Memory B cell (primary cell): ENCODE measurements at regions not wholly inside any gene's neighbourhood (a gene's known extent, or its start where the extent isn't known, plus 50 kb on each side); places are given as distances from the start of the nearest gene placed in this dataset.

ENCODE experiments used
- ATAC-seq: fragments of 150-1000 bp; cut with Tn5 transposase; 2 replicates; pipeline ENCODE4 v1.10.0; 2021; ENCODE audit warnings: low read depth, mild to moderate bottlenecking, moderate library complexity
- DNase-seq, 2 donors: peaks; one replicate each; pipeline ENCODE4 v3.0.0; 2022; ENCODE audit warnings: low spot score in 2 of 2
- H3K27ac Mint-ChIP-seq: one replicate; pipeline ENCODE4 v1.8.0; 2022; ENCODE audit warnings: mild to moderate bottlenecking, moderate library complexity, mixed read lengths
- H3K27me3 Mint-ChIP-seq: one replicate; pipeline ENCODE4 v1.8.0; 2022; ENCODE audit warnings: mixed read lengths
- H3K36me3 Mint-ChIP-seq: one replicate; pipeline ENCODE4 v1.8.0; 2022; ENCODE audit warnings: mild to moderate bottlenecking, mixed read lengths
- H3K4me1 Mint-ChIP-seq: one replicate; pipeline ENCODE4 v1.8.0; 2022; ENCODE audit warnings: mixed read lengths
- H3K4me3 Mint-ChIP-seq: one replicate; pipeline ENCODE4 v1.8.0; 2022; ENCODE audit warnings: mild to moderate bottlenecking, moderate library complexity, mixed read lengths
- H3K9me3 Mint-ChIP-seq: one replicate; pipeline ENCODE4 v1.8.0; 2022; ENCODE audit warnings: mixed read lengths

DNA sequence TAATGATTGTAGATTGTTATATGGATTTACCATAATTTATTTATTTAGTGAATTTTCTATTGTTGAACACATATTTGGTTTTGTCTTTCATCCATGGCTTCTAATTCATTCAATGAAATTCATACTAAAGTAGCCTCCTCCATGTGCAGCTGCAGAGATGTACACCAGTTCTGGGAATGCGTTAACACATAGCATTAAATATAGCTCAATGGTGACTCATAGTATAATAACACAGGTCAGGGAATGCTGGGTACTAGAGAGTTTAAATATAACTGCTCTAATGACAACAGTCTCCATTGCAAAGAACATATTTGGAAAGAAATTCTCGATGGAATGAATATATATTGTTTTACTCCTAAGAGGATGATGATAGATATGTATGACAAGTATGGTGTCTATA lies 1190.2 kb upstream of the NRXN1 start:
- ATAC-seq (no peak), DNase-seq (no peak)
- no peaks in the 10 kb centered on the region for H3K36me3 Mint-ChIP-seq
- H3K27me3 Mint-ChIP-seq: no peaks in the 10 kb centered on the region
- H3K27ac Mint-ChIP-seq: no peak overlapping the region
- no peaks in the 10 kb centered on the region for H3K4me1 Mint-ChIP-seq
- H3K9me3 Mint-ChIP-seq: peaks cover 1% of the 10 kb centered on the region
- H3K4me3 Mint-ChIP-seq: no peak overlapping the region

DNA sequence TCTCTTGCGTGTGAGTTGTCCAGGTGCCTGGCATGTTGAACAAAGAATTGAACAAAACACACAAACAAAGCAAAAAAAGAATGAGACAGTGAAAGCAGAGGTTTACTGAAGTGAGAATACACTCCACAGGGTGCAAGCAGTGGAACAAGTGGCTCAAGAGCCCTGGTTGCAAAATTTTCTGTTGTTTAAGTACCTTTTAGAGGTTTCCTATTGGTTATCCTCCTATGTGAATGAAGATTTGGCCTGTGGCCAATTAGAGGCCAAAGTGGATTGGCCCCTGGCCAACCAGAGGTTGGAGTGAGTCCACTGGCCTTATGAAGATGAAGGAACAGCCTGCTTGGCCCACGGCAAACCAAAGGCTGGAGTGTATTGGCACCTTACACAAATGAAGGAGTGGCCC lies 1188.5 kb upstream of the NRXN1 start:
- no peak for DNase-seq
- H3K27me3 Mint-ChIP-seq: no peaks in the 10 kb centered on the region
- no peak for ATAC-seq
- H3K9me3 Mint-ChIP-seq: peaks cover 1% of the 10 kb centered on the region
- no peak overlapping the region for H3K27ac Mint-ChIP-seq
- no peaks in the 10 kb centered on the region for H3K36me3 Mint-ChIP-seq
- no peaks in the 10 kb centered on the region for H3K4me1 Mint-ChIP-seq
- no peak overlapping the region for H3K4me3 Mint-ChIP-seq

DNA sequence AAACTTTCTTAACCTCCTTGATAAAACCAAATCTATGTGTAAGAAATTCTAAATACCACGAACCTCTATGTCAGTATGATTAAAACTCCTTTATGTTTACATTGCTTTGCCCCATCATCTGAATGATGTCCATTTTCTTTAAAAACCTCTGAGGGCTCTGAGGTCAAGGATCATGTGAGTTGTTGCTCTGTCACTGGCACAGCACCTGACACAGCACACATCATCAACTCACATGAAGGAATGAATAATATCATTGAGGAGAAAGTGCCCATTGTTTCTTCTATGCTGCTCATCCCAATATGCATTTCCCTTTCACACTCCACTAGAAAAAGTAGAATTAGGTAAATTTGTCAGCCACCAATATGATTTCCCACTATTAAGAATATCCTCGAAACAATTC lies 1178.7 kb upstream of the NRXN1 start:
- no peaks in the 10 kb centered on the region for H3K27me3 Mint-ChIP-seq
- DNase-seq (no peak), ATAC-seq (no peak)
- H3K27ac Mint-ChIP-seq: no peak overlapping the region
- no peak overlapping the region for H3K4me3 Mint-ChIP-seq
- no peaks in the 10 kb centered on the region for H3K4me1 Mint-ChIP-seq
- no peaks in the 10 kb centered on the region for H3K36me3 Mint-ChIP-seq
- H3K9me3 Mint-ChIP-seq: no peaks in the 10 kb centered on the region

DNA sequence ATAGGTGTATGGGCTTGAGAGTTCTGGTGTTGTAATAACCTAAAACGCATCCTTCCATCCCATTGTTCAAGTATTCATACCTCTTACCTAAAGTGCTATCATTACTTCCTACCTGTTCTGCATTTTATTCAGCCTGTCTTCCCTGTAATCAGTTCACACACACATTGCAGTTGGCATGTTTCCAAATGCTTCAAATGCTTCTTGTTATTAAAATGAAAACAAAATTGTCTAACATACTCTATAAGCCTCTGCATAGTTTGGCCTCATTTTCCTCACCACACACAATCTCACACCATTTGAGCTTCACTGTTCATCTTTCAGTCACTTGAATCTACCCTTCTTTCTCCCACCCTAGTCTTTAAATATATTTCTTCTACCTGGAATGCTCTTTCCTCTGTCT lies 1178.2 kb upstream of the NRXN1 start:
- no peak for DNase-seq
- no peaks in the 10 kb centered on the region for H3K9me3 Mint-ChIP-seq
- no peak overlapping the region for H3K4me3 Mint-ChIP-seq
- no peaks in the 10 kb centered on the region for H3K4me1 Mint-ChIP-seq
- no peak overlapping the region for H3K27ac Mint-ChIP-seq
- H3K27me3 Mint-ChIP-seq: no peaks in the 10 kb centered on the region
- no peak for ATAC-seq
- no peaks in the 10 kb centered on the region for H3K36me3 Mint-ChIP-seq

DNA sequence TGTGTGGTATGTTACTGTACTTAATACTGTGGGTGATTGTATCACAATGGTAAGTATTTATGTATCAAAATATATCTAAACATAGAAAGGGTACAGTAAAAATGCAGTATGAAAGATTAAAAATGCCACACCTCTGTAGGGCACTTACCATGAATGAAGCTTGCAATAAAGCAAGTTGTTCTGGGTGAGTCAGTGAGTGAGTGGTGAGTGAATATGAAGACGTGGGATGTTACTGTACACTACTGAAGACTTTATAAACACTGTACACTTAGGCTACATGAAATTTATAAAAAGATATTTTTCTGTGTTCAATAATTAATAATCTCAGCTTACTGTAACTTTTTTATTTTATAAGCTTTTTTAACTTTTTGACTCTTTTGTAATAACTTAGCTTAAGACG lies 1162.4 kb upstream of the NRXN1 start:
- no peaks in the 10 kb centered on the region for H3K36me3 Mint-ChIP-seq
- H3K4me3 Mint-ChIP-seq: no peak overlapping the region
- no peak overlapping the region for H3K27ac Mint-ChIP-seq
- H3K27me3 Mint-ChIP-seq: no peaks in the 10 kb centered on the region
- no peaks in the 10 kb centered on the region for H3K4me1 Mint-ChIP-seq
- no peak for ATAC-seq
- peaks cover 2% of the 10 kb centered on the region for H3K9me3 Mint-ChIP-seq
- no peak for DNase-seq

DNA sequence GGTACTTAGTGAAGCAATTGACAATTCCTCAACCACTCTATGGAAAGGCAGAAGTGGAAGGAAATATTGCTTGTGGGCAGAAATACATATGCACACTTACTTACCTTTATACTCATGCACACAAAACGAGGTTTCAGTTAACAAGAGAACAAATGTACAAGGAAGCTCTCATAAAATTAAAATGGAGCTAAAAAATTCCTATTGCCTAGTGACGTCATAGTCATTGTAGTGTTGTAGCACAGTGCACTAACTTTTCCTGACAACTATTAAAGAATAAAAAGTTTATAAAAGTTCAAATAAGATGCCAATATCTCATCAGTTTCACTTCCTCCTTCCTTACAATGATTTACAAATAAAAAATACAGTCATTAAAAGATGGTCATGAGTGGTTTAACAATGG lies 1161.9 kb upstream of the NRXN1 start:
- Mint-ChIP-seq H3K4me1 (no peaks in the 10 kb centered on the region), H3K27me3 (no peaks in the 10 kb centered on the region), H3K36me3 (no peaks in the 10 kb centered on the region), H3K27ac (no peak overlapping the region), H3K4me3 (no peak overlapping the region), H3K9me3 (peaks cover 2% of the 10 kb centered on the region)
- ATAC-seq (no peak), DNase-seq (no peak)

DNA sequence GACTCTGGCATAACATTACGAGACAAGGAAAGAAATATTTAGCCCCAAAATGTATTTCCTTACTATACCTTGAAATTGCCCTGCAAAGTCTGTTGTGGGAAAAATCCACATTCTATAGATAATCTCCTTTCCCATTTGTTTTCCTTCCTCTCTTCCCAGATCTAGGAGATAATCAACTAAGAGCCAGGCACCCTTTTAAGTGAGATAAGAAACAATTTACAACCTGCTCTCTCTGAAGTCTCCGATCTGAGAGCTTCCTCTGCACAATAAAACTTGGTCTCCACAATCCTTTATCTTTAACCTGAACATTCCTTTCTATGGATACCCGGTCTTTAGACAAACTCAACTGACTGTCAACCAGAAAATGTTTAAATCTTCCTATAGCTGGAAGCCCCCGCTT lies 1160.7 kb upstream of the NRXN1 start:
- no peak overlapping the region for H3K4me3 Mint-ChIP-seq
- no peaks in the 10 kb centered on the region for H3K36me3 Mint-ChIP-seq
- ATAC-seq (no peak), DNase-seq (no peak)
- H3K4me1 Mint-ChIP-seq: no peaks in the 10 kb centered on the region
- peaks cover 2% of the 10 kb centered on the region for H3K9me3 Mint-ChIP-seq
- H3K27me3 Mint-ChIP-seq: no peaks in the 10 kb centered on the region
- H3K27ac Mint-ChIP-seq: no peak overlapping the region

DNA sequence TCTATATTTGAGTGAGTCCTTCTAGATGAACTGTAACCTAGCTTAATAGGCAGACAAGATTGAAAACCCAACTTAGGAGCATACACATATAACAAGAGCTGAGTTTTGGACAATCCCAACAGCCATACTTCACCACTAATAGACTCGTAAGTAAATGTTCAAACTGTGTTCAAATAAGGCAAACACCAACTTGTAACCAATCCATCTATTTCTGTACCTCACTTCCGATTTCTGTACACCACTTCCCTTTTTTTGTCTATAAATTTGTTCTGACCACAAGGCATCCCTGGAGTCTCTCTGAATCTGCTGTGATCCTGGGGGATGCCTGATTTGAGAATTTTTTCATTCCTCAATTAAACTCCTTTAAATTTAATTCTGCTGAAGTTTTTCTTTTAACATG lies 1149.1 kb upstream of the NRXN1 start:
- ATAC-seq (no peak), DNase-seq (no peak)
- peaks cover 6% of the 10 kb centered on the region for H3K9me3 Mint-ChIP-seq
- peaks cover 3% of the 10 kb centered on the region for H3K4me1 Mint-ChIP-seq
- no peak overlapping the region for H3K27ac Mint-ChIP-seq
- no peaks in the 10 kb centered on the region for H3K36me3 Mint-ChIP-seq
- no peaks in the 10 kb centered on the region for H3K27me3 Mint-ChIP-seq
- no peak overlapping the region for H3K4me3 Mint-ChIP-seq

DNA sequence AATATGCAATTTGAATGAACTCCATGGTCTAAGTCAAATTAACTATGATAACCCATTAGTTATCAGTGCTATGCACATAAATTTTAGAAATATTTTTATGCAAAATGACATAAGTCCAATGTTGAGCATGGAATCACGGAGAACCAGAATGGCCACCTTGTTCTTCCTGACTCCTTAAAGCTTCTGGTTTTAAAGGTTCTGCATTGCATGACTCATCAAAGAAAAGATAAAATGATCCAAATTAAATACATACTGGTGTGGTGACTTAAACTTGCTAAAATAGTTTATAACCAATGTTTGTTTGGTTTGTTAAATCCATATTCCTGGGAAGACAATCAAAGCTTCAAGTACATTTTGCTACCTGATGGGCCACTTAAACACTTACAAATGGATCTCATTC lies 1146.9 kb upstream of the NRXN1 start:
- no peak for DNase-seq
- peaks cover 3% of the 10 kb centered on the region for H3K4me1 Mint-ChIP-seq
- H3K9me3 Mint-ChIP-seq: peaks cover 3% of the 10 kb centered on the region
- H3K36me3 Mint-ChIP-seq: no peaks in the 10 kb centered on the region
- H3K27ac Mint-ChIP-seq: no peak overlapping the region
- H3K27me3 Mint-ChIP-seq: no peaks in the 10 kb centered on the region
- no peak for ATAC-seq
- H3K4me3 Mint-ChIP-seq: no peak overlapping the region

DNA sequence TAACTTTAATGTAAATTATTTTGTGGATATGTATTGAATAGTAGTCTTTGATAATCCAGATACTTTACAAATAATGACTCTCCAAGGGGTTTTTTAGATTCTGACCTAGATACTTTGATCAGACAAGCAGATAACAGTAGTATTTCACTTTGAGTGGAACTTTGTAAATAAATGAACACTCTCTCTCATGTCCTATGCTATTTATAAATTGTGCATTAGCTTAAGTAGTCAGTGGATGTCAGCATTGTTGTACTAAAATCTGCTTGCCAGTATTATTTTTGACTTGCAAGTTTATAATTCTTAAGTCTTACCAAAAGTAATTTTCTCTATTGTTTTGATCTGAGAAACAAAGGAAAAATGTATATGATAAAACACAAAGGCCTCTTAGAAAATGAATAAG lies 1113.1 kb upstream of the NRXN1 start:
- Mint-ChIP-seq H3K9me3 (peaks cover 2% of the 10 kb centered on the region), H3K27me3 (no peaks in the 10 kb centered on the region), H3K27ac (no peak overlapping the region), H3K4me1 (no peaks in the 10 kb centered on the region), H3K36me3 (no peaks in the 10 kb centered on the region), H3K4me3 (no peak overlapping the region)
- no peak for ATAC-seq
- no peak for DNase-seq

DNA sequence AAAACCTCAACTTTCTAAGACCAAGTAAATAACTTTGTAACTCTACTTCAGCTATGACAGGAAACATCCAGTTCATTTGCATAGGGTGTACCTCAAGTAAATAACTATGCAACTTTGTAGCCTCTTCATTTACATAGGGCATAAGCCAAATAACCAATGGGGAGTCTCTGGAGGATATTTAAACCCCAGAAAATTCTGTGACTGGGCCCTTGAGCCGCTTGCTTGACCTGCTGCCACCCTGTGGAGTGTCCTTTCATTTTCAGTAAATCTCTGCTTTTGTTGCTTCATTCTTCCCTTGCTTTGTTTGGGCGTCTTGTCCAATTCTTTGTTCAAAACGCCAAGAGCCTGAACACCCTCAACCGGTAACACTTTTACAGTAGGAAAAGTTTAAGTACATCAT lies 1112.7 kb upstream of the NRXN1 start:
- Mint-ChIP-seq H3K36me3 (no peaks in the 10 kb centered on the region), H3K27ac (no peak overlapping the region), H3K9me3 (peaks cover 2% of the 10 kb centered on the region)

DNA sequence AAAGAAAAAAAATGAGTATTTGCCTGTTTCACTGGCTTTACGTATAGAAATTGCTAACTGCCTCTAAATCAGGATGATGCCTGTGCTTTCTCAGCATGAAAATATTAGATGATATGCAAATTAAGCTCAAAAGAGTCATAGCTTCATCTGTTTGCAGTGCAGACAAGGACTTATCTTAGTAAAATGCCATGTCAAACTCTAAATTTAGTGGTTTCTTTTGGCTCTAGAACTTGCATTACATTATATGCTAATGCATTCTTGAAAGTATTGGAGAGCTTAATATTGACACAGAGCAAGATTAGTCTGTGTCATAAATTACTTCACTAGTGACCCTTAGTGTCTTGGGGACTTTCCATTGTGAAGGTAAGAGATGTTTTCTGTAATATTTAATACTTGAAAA lies 1109.1 kb upstream of the NRXN1 start:
- ATAC-seq: no peak

More for the DNA sequence above, 1112.7 kb upstream of the NRXN1 start:
- Mint-ChIP-seq H3K4me1 (no peaks in the 10 kb centered on the region), H3K4me3 (no peak overlapping the region), H3K27me3 (no peaks in the 10 kb centered on the region)
- DNase-seq (no peak), ATAC-seq (no peak)

DNA sequence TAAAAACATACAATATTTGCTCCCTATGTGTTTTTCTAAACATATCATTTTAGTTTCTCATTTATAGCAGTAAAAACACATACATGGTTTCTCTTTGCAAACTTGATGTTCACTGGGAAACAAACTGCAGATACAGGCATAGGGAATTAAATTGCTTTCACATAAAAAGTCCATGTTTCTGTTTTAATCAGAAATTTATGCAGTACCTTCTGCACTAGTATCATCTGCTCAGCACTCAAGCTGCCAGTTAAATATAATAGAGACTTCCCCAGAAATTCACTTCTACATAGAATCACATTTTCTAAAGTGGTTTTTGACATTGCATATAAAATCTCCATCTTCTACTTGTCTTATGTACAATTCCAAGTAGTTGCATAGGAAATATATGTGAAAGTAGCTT lies 1107.3 kb upstream of the NRXN1 start:
- Mint-ChIP-seq H3K9me3 (no peaks in the 10 kb centered on the region), H3K36me3 (no peaks in the 10 kb centered on the region), H3K27me3 (no peaks in the 10 kb centered on the region), H3K4me1 (no peaks in the 10 kb centered on the region), H3K4me3 (no peak overlapping the region), H3K27ac (no peak overlapping the region)
- ATAC-seq: no peak
- no peak for DNase-seq

More for the DNA sequence above, 1109.1 kb upstream of the NRXN1 start:
- no peak overlapping the region for H3K4me3 Mint-ChIP-seq
- H3K27me3 Mint-ChIP-seq: no peaks in the 10 kb centered on the region
- no peaks in the 10 kb centered on the region for H3K9me3 Mint-ChIP-seq
- no peak overlapping the region for H3K27ac Mint-ChIP-seq
- no peak for DNase-seq
- H3K4me1 Mint-ChIP-seq: no peaks in the 10 kb centered on the region
- H3K36me3 Mint-ChIP-seq: no peaks in the 10 kb centered on the region

DNA sequence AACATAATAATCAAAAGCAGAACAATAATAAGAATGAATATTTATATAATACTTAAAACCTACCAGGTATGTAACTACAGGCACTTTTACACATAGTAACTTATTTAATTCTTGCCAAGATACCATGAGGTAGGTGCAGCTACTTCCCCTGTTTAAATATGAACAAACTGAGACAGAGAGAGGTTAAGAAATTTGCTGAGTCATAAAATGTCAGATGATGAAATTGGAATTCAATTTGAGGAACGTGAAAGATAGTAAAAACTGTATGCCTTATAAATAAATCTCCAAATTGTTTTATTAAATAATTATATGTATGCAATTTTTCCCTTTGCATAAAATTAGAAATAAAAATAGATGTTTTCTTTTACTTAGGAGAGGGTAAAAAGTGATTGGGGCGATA lies 1103.3 kb upstream of the NRXN1 start:
- Mint-ChIP-seq H3K4me3 (no peak overlapping the region), H3K27me3 (no peaks in the 10 kb centered on the region), H3K36me3 (no peaks in the 10 kb centered on the region), H3K27ac (no peak overlapping the region), H3K9me3 (peaks cover 5% of the 10 kb centered on the region), H3K4me1 (no peaks in the 10 kb centered on the region)
- ATAC-seq: no peak
- DNase-seq: no peak

DNA sequence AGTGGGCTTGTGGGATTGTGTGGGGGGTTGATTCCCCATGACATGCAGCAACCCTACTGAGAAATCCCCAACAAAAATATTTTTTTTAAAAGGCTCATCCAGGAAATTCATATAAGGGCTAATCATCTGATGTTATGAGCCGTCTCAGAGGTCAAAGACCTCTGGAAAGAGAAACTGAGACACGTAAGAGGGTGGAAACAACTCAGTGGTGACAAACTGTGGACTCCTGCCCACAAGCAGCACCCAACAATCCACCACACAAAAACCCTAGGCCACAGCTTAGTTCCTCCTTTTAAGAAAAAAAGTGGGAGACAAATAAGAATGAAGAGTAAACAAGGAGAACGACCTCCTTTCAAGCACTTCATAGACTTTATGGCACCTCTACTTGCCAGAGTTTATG lies 1096.1 kb upstream of the NRXN1 start:
- Mint-ChIP-seq H3K9me3 (peaks cover 11% of the 10 kb centered on the region), H3K36me3 (no peaks in the 10 kb centered on the region), H3K27me3 (no peaks in the 10 kb centered on the region), H3K4me1 (no peaks in the 10 kb centered on the region), H3K27ac (no peak overlapping the region), H3K4me3 (no peak overlapping the region)
- ATAC-seq (no peak), DNase-seq (no peak)

DNA sequence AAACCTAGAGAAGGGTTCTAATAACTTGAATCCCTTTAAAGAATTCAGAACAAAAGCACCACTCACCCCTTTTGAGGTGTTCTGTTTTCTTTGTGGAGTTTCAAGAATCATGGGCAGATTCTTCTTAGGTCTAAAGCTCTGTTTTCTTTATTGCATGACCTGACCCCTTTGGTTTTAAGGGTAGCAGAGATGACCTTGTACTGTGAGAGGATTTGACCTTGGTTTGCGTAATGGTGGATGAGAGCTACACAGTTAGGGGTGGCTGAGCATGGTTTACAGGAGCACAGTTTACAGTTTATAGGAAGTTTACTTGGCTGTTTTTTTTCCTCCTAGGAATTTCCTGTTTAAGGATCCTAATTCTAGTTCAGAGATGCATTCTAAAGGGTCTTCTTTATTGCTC lies 1095.6 kb upstream of the NRXN1 start:
- Mint-ChIP-seq H3K27ac (no peak overlapping the region), H3K27me3 (no peaks in the 10 kb centered on the region), H3K9me3 (peaks cover 9% of the 10 kb centered on the region), H3K4me3 (no peak overlapping the region), H3K36me3 (no peaks in the 10 kb centered on the region), H3K4me1 (no peaks in the 10 kb centered on the region)
- no peak for DNase-seq
- no peak for ATAC-seq
